ENCODE measurements at regions not wholly inside any gene's neighbourhood (a gene's known extent, or its start where the extent isn't known, plus 50 kb on each side); places are given as distances from the start of the nearest gene placed in this dataset.
A peak's percentile ranks its signal among the peaks of the same experiment; 100 is the strongest.

GRCh38 chr14:49997991-49998390, 105.1 kb downstream of the ARF6 start:
- TF ChIP-seq FOXA2 (IDR thresholded peaks at IDR 0.05) (no peak), ATF3 (IDR thresholded peaks at IDR 0.05) (no peak), RXRA (IDR thresholded peaks at IDR 0.05) (no peak), YY1 (IDR thresholded peaks at IDR 0.05) (no peak), SP1 (IDR thresholded peaks at IDR 0.05) (no peak), REST (IDR thresholded peaks at IDR 0.05) (no peak), TAF1 (conservative IDR thresholded peaks at IDR 0.05) (no peak), MAX (IDR thresholded peaks at IDR 0.05) (no peak), NR2F2 (IDR thresholded peaks at IDR 0.05) (no peak), HNF4A (conservative IDR thresholded peaks at IDR 0.05) (no peak)
- H3K27me3 ChIP-seq (ENCODE audit: control insufficient read depth in 4 of 4, insufficient read depth in 4 of 4, low read length in 3 of 4), result no peaks in the 10 kb centered on the region
- H3K9me3 ChIP-seq (ENCODE audit: control insufficient read depth in 4 of 4, low read length in 3 of 4), result no peaks in the 10 kb centered on the region
- H3K27ac ChIP-seq (ENCODE audit: low read depth in 1 of 2, low read length in 2 of 2), result no peak overlapping the region
- no peaks in the 10 kb centered on the region for H3K36me3 ChIP-seq (ENCODE audit: control insufficient read depth in 4 of 4, insufficient read depth in 3 of 4, low read depth in 1 of 4, low read length in 3 of 4)
- H3K4me1 ChIP-seq (ENCODE audit: control insufficient read depth in 4 of 4, insufficient read depth in 4 of 4, low read length in 3 of 4), result peaks cover 11 to 41% (median 34%) of the 10 kb centered on the region in 4 donors
- no peak overlapping the region for H3K4me3 ChIP-seq (ENCODE audit: low read depth in 1 of 3, low read length in 3 of 3)
- 96% methylated on average over 4 of the region's 4 CpGs for WGBS
- H3K9ac ChIP-seq (ENCODE audit: low read depth in 1 of 2, low read length in 2 of 2), result no peak overlapping the region
- no peak for DNase-seq (ENCODE audit: low spot score)

GRCh38 chr14:49999146-49999761, 106.4 kb downstream of the ARF6 start:
- 54% methylated on average over 5 of the region's 5 CpGs for WGBS
- Histone ChIP-seq H3K36me3 (ENCODE audit: control insufficient read depth in 4 of 4, insufficient read depth in 3 of 4, low read depth in 1 of 4, low read length in 3 of 4) (no peaks in the 10 kb centered on the region), H3K9ac (ENCODE audit: low read depth in 1 of 2, low read length in 2 of 2) (peak overlapping the region; percentile 7 to 96), H3K27me3 (ENCODE audit: control insufficient read depth in 4 of 4, insufficient read depth in 4 of 4, low read length in 3 of 4) (no peaks in the 10 kb centered on the region), H3K4me1 (ENCODE audit: control insufficient read depth in 4 of 4, insufficient read depth in 4 of 4, low read length in 3 of 4) (peaks cover 9 to 42% (median 33%) of the 10 kb centered on the region in 4 donors), H3K4me3 (ENCODE audit: low read depth in 1 of 3, low read length in 3 of 3) (no peak overlapping the region), H3K27ac (ENCODE audit: low read depth in 1 of 2, low read length in 2 of 2) (peak overlapping the region; percentile 92 to 94), H3K9me3 (ENCODE audit: control insufficient read depth in 4 of 4, low read length in 3 of 4) (no peaks in the 10 kb centered on the region)
- no peak for TF ChIP-seq YY1 (IDR thresholded peaks at IDR 0.05)
- TF ChIP-seq HNF4A (conservative IDR thresholded peaks at IDR 0.05), result no peak
- TF ChIP-seq SP1 (IDR thresholded peaks at IDR 0.05), result peak; percentile 23
- no peak for TF ChIP-seq REST (IDR thresholded peaks at IDR 0.05)
- TF ChIP-seq ATF3 (IDR thresholded peaks at IDR 0.05), result no peak
- no peak for TF ChIP-seq HNF4G (IDR thresholded peaks at IDR 0.05)
- TF ChIP-seq ZBTB33 (IDR thresholded peaks at IDR 0.05), result no peak
- peak in 1 of 2 donors; percentile 7 for TF ChIP-seq GABPA (IDR thresholded peaks at IDR 0.05 in 1 of 2, conservative IDR thresholded peaks at IDR 0.05 in 1 of 2)
- no peak for TF ChIP-seq EGR1 (IDR thresholded peaks at IDR 0.05; ENCODE audit: low read depth in 2 of 2)
- TF ChIP-seq FOXA2 (IDR thresholded peaks at IDR 0.05), result no peak
- TF ChIP-seq RXRA (IDR thresholded peaks at IDR 0.05), result peak in 1 of 2 donors; percentile 7
- peak in 1 of 2 donors; percentile 40 for TF ChIP-seq RAD21 (IDR thresholded peaks at IDR 0.05)
- TF ChIP-seq, protein P1, sequence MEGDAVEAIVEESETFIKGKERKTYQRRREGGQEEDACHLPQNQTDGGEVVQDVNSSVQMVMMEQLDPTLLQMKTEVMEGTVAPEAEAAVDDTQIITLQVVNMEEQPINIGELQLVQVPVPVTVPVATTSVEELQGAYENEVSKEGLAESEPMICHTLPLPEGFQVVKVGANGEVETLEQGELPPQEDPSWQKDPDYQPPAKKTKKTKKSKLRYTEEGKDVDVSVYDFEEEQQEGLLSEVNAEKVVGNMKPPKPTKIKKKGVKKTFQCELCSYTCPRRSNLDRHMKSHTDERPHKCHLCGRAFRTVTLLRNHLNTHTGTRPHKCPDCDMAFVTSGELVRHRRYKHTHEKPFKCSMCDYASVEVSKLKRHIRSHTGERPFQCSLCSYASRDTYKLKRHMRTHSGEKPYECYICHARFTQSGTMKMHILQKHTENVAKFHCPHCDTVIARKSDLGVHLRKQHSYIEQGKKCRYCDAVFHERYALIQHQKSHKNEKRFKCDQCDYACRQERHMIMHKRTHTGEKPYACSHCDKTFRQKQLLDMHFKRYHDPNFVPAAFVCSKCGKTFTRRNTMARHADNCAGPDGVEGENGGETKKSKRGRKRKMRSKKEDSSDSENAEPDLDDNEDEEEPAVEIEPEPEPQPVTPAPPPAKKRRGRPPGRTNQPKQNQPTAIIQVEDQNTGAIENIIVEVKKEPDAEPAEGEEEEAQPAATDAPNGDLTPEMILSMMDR (IDR thresholded peaks at IDR 0.05; ENCODE audit: low read depth, low read length, missing input control), result no peak
- TF ChIP-seq FOXA1 (IDR thresholded peaks at IDR 0.05), result no peak
- DNase-seq (ENCODE audit: low spot score), result no peak
